Gastrocnemius medialis (tissue), 4 donors: ENCODE measurements at regions not wholly inside any gene's neighbourhood (a gene's known extent, or its start where the extent isn't known, plus 50 kb on each side); places are given as distances from the start of the nearest gene placed in this dataset.

Source experiments
- ATAC-seq, 2 donors: fragments of 150-250 bp; one replicate each; pipeline ENCODE4 v1.9.1; 2016
- DNase-seq, 2 donors: peaks; one replicate each; pipeline ENCODE4 v3.0.0-alpha.2; 2019
- H3K27ac ChIP-seq, 4 donors: fragments of 200-600 bp; sonication (generic); 1 replicate in 1 of 4; 2 replicates in 3 of 4; pipeline ENCODE4 v1.5.1; 2016 to 2018; ENCODE audit warnings: mild to moderate bottlenecking in 2 of 4, moderate library complexity in 1 of 4
- H3K27me3 ChIP-seq, 3 donors: fragments of 200-600 bp; sonication (generic) in 2 of 3; 1 replicate in 1 of 3; 2 replicates in 2 of 3; pipeline versions ENCODE4 v1.5.1 to v1.6.0; 2016 to 2019; ENCODE audit warnings: mild to moderate bottlenecking in 1 of 3, moderate library complexity in 1 of 3
- H3K36me3 ChIP-seq, 2 donors: fragments of 200-600 bp; sonication (generic) in 1 of 2; one replicate each; pipeline ENCODE4 v1.5.1; 2017 to 2018
- H3K4me1 ChIP-seq, 2 donors: fragments of 200-600 bp; sonication (generic) in 1 of 2; one replicate each; pipeline ENCODE4 v1.5.1; 2016 to 2017; ENCODE audit warnings: mild to moderate bottlenecking in 2 of 2
- H3K4me3 ChIP-seq, 4 donors: fragments of 200-600 bp; sonication (generic) in 3 of 4; 1 replicate in 1 of 4; 2 replicates in 3 of 4; pipeline ENCODE4 v1.5.1; 2016 to 2019; ENCODE audit warnings: mild to moderate bottlenecking in 2 of 4
- H3K9me3 ChIP-seq, 3 donors: fragments of 200-600 bp; sonication (generic) in 2 of 3; 1 replicate in 1 of 3; 2 replicates in 2 of 3; pipeline ENCODE4 v1.5.1; 2016 to 2019
- CTCF ChIP-seq, 5 experiments: fragments of 450-650 bp in 3 of 5; fragments of 200-600 bp in 2 of 5; sonication (generic) in 2 of 5; IDR thresholded peaks in 4 of 5; conservative IDR thresholded peaks in 1 of 5; 1 replicate in 4 of 5; 2 replicates in 1 of 5; pipeline ENCODE4 v1.5.1; 2016 to 2019; ENCODE audit warnings: antibody characterized with exemption in 5 of 5, mild to moderate bottlenecking in 3 of 5, moderate library complexity in 3 of 5
- POLR2A ChIP-seq, 2 donors: fragments of 450-650 bp; IDR thresholded peaks; one replicate each; pipeline ENCODE4 v1.6.1; 2017; ENCODE audit warnings: antibody characterized with exemption in 2 of 2, mild to moderate bottlenecking in 2 of 2, moderate library complexity in 2 of 2
- in situ Hi-C, 4 donors: fragments of 200-750 bp; cut with MboI; loops; one replicate each; pipeline versions ENCODE4 v1.15.0 to v1.8.0; 2017; ENCODE audit warnings: low sequenced_read_pairs in 4 of 4
- intact Hi-C: fragments of 100-400 bp; cut with DNase I; formaldehyde crosslinking; loops from one replicate; pipeline ENCODE4 v1.15.1; 2023; ENCODE audit warnings: low total_unique reads

- no peaks in the 10 kb centered on the region for H3K27me3 ChIP-seq
- H3K9me3 ChIP-seq, result no peaks in the 10 kb centered on the region
- intact Hi-C loops (no loop called here), in situ Hi-C loops (no loop called here)
- no peak for ATAC-seq
- no peak for TF ChIP-seq CTCF (IDR thresholded peaks at IDR 0.05 in 4 of 5, conservative IDR thresholded peaks at IDR 0.05 in 1 of 5)
- H3K4me3 ChIP-seq, result no peak overlapping the region
- H3K27ac ChIP-seq, result no peak overlapping the region
- H3K4me1 ChIP-seq, result no peaks in the 10 kb centered on the region
- no peak for DNase-seq
- H3K36me3 ChIP-seq, result no peaks in the 10 kb centered on the region
Measured at GRCh38 chr6:51411496-51412125, 592.9 kb downstream of the TFAP2B start.

GRCh38 chr6:51414361-51414760, 595.7 kb downstream of the TFAP2B start:
- no peak overlapping the region for H3K4me3 ChIP-seq
- no peak for DNase-seq
- in situ Hi-C loops (no loop called here), intact Hi-C loops (no loop called here)
- no peak for TF ChIP-seq POLR2A (IDR thresholded peaks at IDR 0.05)
- TF ChIP-seq CTCF (IDR thresholded peaks at IDR 0.05 in 4 of 5, conservative IDR thresholded peaks at IDR 0.05 in 1 of 5), result no peak
- H3K9me3 ChIP-seq, result no peaks in the 10 kb centered on the region
- no peak for ATAC-seq
- H3K27ac ChIP-seq, result no peak overlapping the region
- no peaks in the 10 kb centered on the region for H3K36me3 ChIP-seq
- H3K4me1 ChIP-seq, result no peaks in the 10 kb centered on the region
- H3K27me3 ChIP-seq, result no peaks in the 10 kb centered on the region

- TF ChIP-seq CTCF (IDR thresholded peaks at IDR 0.05 in 4 of 5, conservative IDR thresholded peaks at IDR 0.05 in 1 of 5) (no peak), POLR2A (IDR thresholded peaks at IDR 0.05) (no peak)
- ATAC-seq (no peak), DNase-seq (no peak)
- intact Hi-C loops (no loop called here), in situ Hi-C loops (no loop called here)
- H3K4me3 ChIP-seq, result no peak overlapping the region
- H3K27ac ChIP-seq, result no peak overlapping the region
- H3K36me3 ChIP-seq, result no peaks in the 10 kb centered on the region
- H3K4me1 ChIP-seq, result no peaks in the 10 kb centered on the region
- H3K9me3 ChIP-seq, result no peaks in the 10 kb centered on the region
- H3K27me3 ChIP-seq, result no peaks in the 10 kb centered on the region
Measured at GRCh38 chr6:51415501-51415900, 596.8 kb downstream of the TFAP2B start.

GRCh38 chr6:51429017-51429712, 610.5 kb downstream of the TFAP2B start:
- Histone ChIP-seq H3K27ac (no peak overlapping the region), H3K4me3 (no peak overlapping the region), H3K9me3 (no peaks in the 10 kb centered on the region), H3K27me3 (no peaks in the 10 kb centered on the region), H3K36me3 (no peaks in the 10 kb centered on the region), H3K4me1 (no peaks in the 10 kb centered on the region)
- DNase-seq (no peak), ATAC-seq (no peak)
- in situ Hi-C loops, result no loop called here
- intact Hi-C loops, result no loop called here
- TF ChIP-seq CTCF (IDR thresholded peaks at IDR 0.05 in 4 of 5, conservative IDR thresholded peaks at IDR 0.05 in 1 of 5), result no peak
- no peak for TF ChIP-seq POLR2A (IDR thresholded peaks at IDR 0.05)
